Panc1 (cell line): ENCODE measurements at regions not wholly inside any gene's neighbourhood (a gene's known extent, or its start where the extent isn't known, plus 50 kb on each side); places are given as distances from the start of the nearest gene placed in this dataset.

Experiments used
- ATAC-seq: fragments of 200-7000 bp; cut with Tn5 transposase; 2 replicates; pipeline ENCODE4 v1.9.1; 2020; ENCODE audit warnings: mild to moderate bottlenecking, moderate library complexity
- BruUV-seq: library from RNA; stranded (reverse); fragments of 400-500 nt; replicated peaks from 2 replicates; lab custom pipeline; 2021; lab: Mats Ljungman, UMichigan
- CTCF ChIA-PET: fragments of 300-600 bp; sonication (Branson Sonifier 250); formaldehyde crosslinking; loops from one replicate; lab custom pipeline; 2022; ENCODE audit warnings: antibody characterized with exemption; lab: Charles Lee
- POLR2A ChIA-PET: fragments of 300-600 bp; sonication (Branson Sonifier 250); formaldehyde crosslinking; loops from one replicate; lab custom pipeline; 2022; ENCODE audit warnings: antibody characterized with exemption; lab: Charles Lee
- DNase-seq: peaks from one replicate; pipeline ENCODE4 v3.0.0-alpha.2; 2010; ENCODE audit warnings: low read depth, low spot score
- H3K27ac ChIP-seq: 2 replicates; pipeline ENCODE4 v1.5.1; 2011; ENCODE audit warnings: mild to moderate bottlenecking, low read length, inconsistent platforms
- H3K27me3 ChIP-seq: fragments of 200-500 bp; sonication (Bioruptor generic); 2 replicates; pipeline ENCODE4 v1.6.0; 2014; ENCODE audit warnings: low read length, inconsistent platforms; ENCODE audit not compliant: control insufficient read depth, insufficient read depth
- H3K36me3 ChIP-seq: fragments of 200-500 bp; sonication (Bioruptor generic); 2 replicates; pipeline ENCODE4 v1.5.1; 2014; ENCODE audit warnings: inconsistent platforms, mild to moderate bottlenecking, low read length, moderate library complexity; ENCODE audit not compliant: control insufficient read depth, insufficient read depth
- H3K4me1 ChIP-seq: 2 replicates; pipeline ENCODE4 v1.5.1; 2011; ENCODE audit warnings: inconsistent platforms, mild to moderate bottlenecking, low read length, moderate library complexity; ENCODE audit not compliant: control insufficient read depth, insufficient read depth
- H3K4me3 ChIP-seq, 2 experiments: 2 replicates each; pipeline ENCODE4 v1.5.1; 2011 to 2012; ENCODE audit warnings: low read depth in 2 of 2, low read length in 2 of 2, mild to moderate bottlenecking in 2 of 2, inconsistent platforms in 1 of 2, moderate library complexity in 1 of 2
- H3K9me3 ChIP-seq: fragments of 200-500 bp; sonication (Bioruptor generic); 2 replicates; pipeline ENCODE4 v1.5.1; 2014; ENCODE audit warnings: low read depth, mild to moderate bottlenecking, inconsistent platforms, low read length, moderate library complexity; ENCODE audit not compliant: control insufficient read depth, insufficient read depth
- POLR2AphosphoS5 ChIP-seq: IDR thresholded peaks from 2 replicates; pipeline ENCODE4 v1.6.1; 2012; ENCODE audit warnings: mild to moderate bottlenecking, low read depth, low read length, moderate library complexity
- SIN3A ChIP-seq: IDR thresholded peaks from 2 replicates; pipeline ENCODE4 v1.6.1; 2012; ENCODE audit warnings: low read depth, mild to moderate bottlenecking, low read length, moderate library complexity, borderline replicate concordance; ENCODE audit not compliant: insufficient read depth
- TCF7L2 ChIP-seq: IDR thresholded peaks from 2 replicates; pipeline ENCODE4 v1.6.1; 2011; ENCODE audit warnings: mild to moderate bottlenecking, low read depth, low read length, inconsistent platforms
- in situ Hi-C: cut with HindIII; loops from 2 replicates; pipeline ENCODE4 v1.10.0; 2016; ENCODE audit warnings: low sequenced_read_pairs, low pct_unique_long_range_greater_than_20kb
- intact Hi-C: fragments of 100-400 bp; cut with micrococcal nuclease; formaldehyde crosslinking; loops from one replicate; pipeline ENCODE4 v1.10.0; 2022; ENCODE audit not compliant: unreplicated experiment
- TF ChIP-seq, protein P1 (sequence below), 2 experiments: IDR thresholded peaks; 2 replicates each; pipeline ENCODE4 v1.6.1; 2011 to 2012; ENCODE audit warnings: low read depth in 2 of 2, control low read depth in 1 of 2, low read length in 1 of 2, mild to moderate bottlenecking in 1 of 2, moderate library complexity in 1 of 2; ENCODE audit not compliant: insufficient read depth in 1 of 2
- TF ChIP-seq, protein P2 (sequence below): fragments of 450-650 bp; IDR thresholded peaks from 2 replicates; pipeline ENCODE4 v1.5.1; 2017; ENCODE audit warnings: mild to moderate bottlenecking

DNA sequence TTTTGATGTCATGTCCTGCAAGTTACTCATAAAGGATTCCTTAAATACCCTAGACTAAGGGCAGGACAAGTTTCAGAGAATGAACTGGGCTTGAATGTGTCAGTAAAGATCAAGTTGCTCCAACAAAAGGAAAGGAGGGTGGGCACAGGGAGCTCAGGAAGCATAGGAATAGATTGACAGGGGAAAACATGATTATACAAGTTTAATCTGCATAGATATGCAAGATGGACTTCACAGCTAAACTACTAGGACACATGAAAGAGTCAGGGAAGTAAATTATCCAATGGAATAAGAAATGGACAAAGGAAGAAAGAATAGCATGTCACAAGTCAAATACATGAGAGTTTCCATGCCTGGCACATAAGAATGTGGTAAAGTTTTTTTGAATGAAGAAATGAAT, 203.9 kb upstream of the SAMSN1 start:
- in situ Hi-C loops (no loop called here), intact Hi-C loops (no loop called here)
- Histone ChIP-seq H3K4me3 (no peak overlapping the region), H3K27me3 (no peaks in the 10 kb centered on the region), H3K4me1 (no peaks in the 10 kb centered on the region), H3K36me3 (no peaks in the 10 kb centered on the region), H3K9me3 (no peaks in the 10 kb centered on the region), H3K27ac (no peak overlapping the region)
- ATAC-seq (no peak), DNase-seq (no peak)
- BruUV-seq = no TSS peak
- CTCF ChIA-PET = no interaction called here
- TF ChIP-seq, protein P1, sequence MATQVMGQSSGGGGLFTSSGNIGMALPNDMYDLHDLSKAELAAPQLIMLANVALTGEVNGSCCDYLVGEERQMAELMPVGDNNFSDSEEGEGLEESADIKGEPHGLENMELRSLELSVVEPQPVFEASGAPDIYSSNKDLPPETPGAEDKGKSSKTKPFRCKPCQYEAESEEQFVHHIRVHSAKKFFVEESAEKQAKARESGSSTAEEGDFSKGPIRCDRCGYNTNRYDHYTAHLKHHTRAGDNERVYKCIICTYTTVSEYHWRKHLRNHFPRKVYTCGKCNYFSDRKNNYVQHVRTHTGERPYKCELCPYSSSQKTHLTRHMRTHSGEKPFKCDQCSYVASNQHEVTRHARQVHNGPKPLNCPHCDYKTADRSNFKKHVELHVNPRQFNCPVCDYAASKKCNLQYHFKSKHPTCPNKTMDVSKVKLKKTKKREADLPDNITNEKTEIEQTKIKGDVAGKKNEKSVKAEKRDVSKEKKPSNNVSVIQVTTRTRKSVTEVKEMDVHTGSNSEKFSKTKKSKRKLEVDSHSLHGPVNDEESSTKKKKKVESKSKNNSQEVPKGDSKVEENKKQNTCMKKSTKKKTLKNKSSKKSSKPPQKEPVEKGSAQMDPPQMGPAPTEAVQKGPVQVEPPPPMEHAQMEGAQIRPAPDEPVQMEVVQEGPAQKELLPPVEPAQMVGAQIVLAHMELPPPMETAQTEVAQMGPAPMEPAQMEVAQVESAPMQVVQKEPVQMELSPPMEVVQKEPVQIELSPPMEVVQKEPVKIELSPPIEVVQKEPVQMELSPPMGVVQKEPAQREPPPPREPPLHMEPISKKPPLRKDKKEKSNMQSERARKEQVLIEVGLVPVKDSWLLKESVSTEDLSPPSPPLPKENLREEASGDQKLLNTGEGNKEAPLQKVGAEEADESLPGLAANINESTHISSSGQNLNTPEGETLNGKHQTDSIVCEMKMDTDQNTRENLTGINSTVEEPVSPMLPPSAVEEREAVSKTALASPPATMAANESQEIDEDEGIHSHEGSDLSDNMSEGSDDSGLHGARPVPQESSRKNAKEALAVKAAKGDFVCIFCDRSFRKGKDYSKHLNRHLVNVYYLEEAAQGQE (IDR thresholded peaks at IDR 0.05; ENCODE audit: insufficient read depth in 1 of 2, low read depth in 2 of 2, low read length in 1 of 2) = no peak
- no peak for TF ChIP-seq POLR2AphosphoS5
- TF ChIP-seq SIN3A = no peak
- TF ChIP-seq TCF7L2 = no peak
- TF ChIP-seq, protein P2, sequence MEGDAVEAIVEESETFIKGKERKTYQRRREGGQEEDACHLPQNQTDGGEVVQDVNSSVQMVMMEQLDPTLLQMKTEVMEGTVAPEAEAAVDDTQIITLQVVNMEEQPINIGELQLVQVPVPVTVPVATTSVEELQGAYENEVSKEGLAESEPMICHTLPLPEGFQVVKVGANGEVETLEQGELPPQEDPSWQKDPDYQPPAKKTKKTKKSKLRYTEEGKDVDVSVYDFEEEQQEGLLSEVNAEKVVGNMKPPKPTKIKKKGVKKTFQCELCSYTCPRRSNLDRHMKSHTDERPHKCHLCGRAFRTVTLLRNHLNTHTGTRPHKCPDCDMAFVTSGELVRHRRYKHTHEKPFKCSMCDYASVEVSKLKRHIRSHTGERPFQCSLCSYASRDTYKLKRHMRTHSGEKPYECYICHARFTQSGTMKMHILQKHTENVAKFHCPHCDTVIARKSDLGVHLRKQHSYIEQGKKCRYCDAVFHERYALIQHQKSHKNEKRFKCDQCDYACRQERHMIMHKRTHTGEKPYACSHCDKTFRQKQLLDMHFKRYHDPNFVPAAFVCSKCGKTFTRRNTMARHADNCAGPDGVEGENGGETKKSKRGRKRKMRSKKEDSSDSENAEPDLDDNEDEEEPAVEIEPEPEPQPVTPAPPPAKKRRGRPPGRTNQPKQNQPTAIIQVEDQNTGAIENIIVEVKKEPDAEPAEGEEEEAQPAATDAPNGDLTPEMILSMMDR = no peak
- POLR2A ChIA-PET = no interaction called here

DNA sequence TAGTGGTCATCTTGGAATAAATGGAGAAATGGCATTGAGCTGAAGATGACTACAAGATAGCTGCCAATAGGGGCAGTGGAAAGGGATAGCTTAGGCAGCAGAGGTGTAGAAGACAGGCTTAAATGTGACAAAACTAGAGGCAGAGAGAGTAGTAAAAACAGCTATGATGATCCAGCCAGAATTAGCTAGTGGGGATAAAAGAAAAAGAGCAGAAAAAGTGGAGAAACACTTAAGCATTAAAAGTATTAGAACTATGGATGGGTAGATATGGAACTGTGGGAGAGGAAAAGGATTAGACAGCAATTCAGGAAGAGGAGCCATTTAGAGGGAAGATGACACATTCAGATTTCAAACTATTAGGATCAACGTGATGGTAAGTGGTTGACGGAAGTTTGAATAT, 202.5 kb upstream of the SAMSN1 start:
- in situ Hi-C loops (no loop called here), intact Hi-C loops (no loop called here)
- TF ChIP-seq, protein P1 (IDR thresholded peaks at IDR 0.05; ENCODE audit: insufficient read depth in 1 of 2, low read depth in 2 of 2, low read length in 1 of 2) = no peak
- TF ChIP-seq TCF7L2 (no peak), SIN3A (no peak), POLR2AphosphoS5 (no peak)
- TF ChIP-seq, protein P2 = no peak
- H3K27me3 ChIP-seq = no peaks in the 10 kb centered on the region
- ChIA-PET CTCF (no interaction called here), POLR2A (no interaction called here)
- no TSS peak for BruUV-seq
- ATAC-seq (no peak), DNase-seq (no peak)
- H3K36me3 ChIP-seq = no peaks in the 10 kb centered on the region
- no peaks in the 10 kb centered on the region for H3K9me3 ChIP-seq
- no peak overlapping the region for H3K27ac ChIP-seq
- H3K4me3 ChIP-seq = no peak overlapping the region
- no peaks in the 10 kb centered on the region for H3K4me1 ChIP-seq
